ENCODE measurements at regions not wholly inside any gene's neighbourhood (a gene's known extent, or its start where the extent isn't known, plus 50 kb on each side); places are given as distances from the start of the nearest gene placed in this dataset.

DNA sequence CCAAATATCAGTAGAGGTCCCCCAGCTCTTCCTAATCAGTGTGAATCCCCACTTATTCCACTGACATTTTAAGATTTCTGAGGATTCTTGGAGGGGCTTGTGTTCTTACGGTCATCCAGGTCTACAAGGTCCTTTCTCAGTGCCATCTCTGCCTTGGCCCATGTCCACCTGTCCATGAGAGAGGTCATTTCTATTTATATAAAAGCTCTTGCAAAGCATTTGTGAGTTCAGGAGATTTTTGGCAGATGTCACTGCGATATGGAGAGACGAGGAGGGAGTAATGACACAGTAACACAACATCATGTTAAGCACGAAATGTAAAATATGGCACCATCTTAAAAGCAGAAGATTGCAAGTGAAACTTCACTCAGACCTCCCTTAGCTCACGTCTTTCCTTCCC is 144.6 kb upstream of the NFIA start (continued):
- TF ChIP-seq YY1 (IDR thresholded peaks at IDR 0.05; ENCODE audit: low read depth, low read length) (no peak), SP4 (IDR thresholded peaks at IDR 0.05; ENCODE audit: low read length) (no peak)
